SH-SY5Y (cell line): ENCODE measurements at regions not wholly inside any gene's neighbourhood (a gene's known extent, or its start where the extent isn't known, plus 50 kb on each side); places are given as distances from the start of the nearest gene placed in this dataset.

Experiments
- GATA2 ChIP-seq: IDR thresholded peaks from 2 replicates; pipeline ENCODE4 v1.6.1; 2011; ENCODE audit warnings: mild to moderate bottlenecking, low read depth, low read length
- GATA3 ChIP-seq: IDR thresholded peaks from 2 replicates; pipeline ENCODE4 v1.6.1; 2011; ENCODE audit warnings: low read depth, mild to moderate bottlenecking, low read length, moderate library complexity

DNA sequence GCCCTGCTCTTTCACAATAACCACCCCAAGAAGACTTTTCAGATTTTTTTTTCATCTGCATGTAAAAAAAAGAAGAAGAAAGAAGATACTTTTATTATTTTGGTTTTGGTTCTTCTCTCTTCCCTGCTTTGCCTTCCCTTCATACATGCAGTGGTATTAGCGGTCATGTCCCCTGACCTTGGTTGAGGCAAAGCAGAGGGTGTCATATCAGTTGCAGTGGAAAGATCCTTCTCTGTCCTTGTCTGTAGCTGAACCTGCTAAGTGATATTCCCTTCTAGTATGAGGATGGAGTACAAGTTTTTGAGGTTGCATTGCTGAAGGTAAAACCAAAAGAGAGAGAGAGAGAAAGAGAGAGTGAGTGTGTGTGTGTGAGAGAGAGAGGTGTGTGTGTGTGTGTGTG lies 345.7 kb downstream of the UTRN start:
- TF ChIP-seq GATA3: no peak
- TF ChIP-seq GATA2: no peak
